Trophoblast cell (in vitro differentiated cells and primary cell): ENCODE measurements at regions not wholly inside any gene's neighbourhood (a gene's known extent, or its start where the extent isn't known, plus 50 kb on each side); places are given as distances from the start of the nearest gene placed in this dataset.

ENCODE experiments used
- DNase-seq, 2 donors: peaks; one replicate each; pipeline ENCODE4 v3.0.0-alpha.2; 2016
- H2AFZ ChIP-seq: 2 replicates; pipeline ENCODE4 v1.6.1; 2013; ENCODE audit warnings: low read length, moderate library complexity, mild to moderate bottlenecking; ENCODE audit not compliant: insufficient read depth, poor library complexity
- H2AK5ac ChIP-seq: 2 replicates; pipeline ENCODE4 v1.6.1; 2013; ENCODE audit warnings: mild to moderate bottlenecking, low read length
- H2BK120ac ChIP-seq: 2 replicates; pipeline ENCODE4 v1.6.1; 2013; ENCODE audit warnings: low read length, mild to moderate bottlenecking, moderate library complexity; ENCODE audit not compliant: insufficient read depth, poor library complexity
- H2BK12ac ChIP-seq: 2 replicates; pipeline ENCODE4 v1.6.1; 2013; ENCODE audit warnings: mild to moderate bottlenecking, low read length, moderate library complexity
- H2BK5ac ChIP-seq: 2 replicates; pipeline ENCODE4 v1.6.1; 2013; ENCODE audit warnings: low read length, low read depth, moderate library complexity, mild to moderate bottlenecking; ENCODE audit not compliant: poor library complexity
- H3K14ac ChIP-seq: 2 replicates; pipeline ENCODE4 v1.6.1; 2013; ENCODE audit warnings: mild to moderate bottlenecking, low read length
- H3K18ac ChIP-seq: 2 replicates; pipeline ENCODE4 v1.6.1; 2013; ENCODE audit warnings: mild to moderate bottlenecking, low read length
- H3K23ac ChIP-seq: 2 replicates; pipeline ENCODE4 v1.6.1; 2013; ENCODE audit warnings: low read length
- H3K27ac ChIP-seq: 2 replicates; pipeline ENCODE4 v1.5.1; 2013; ENCODE audit warnings: low read depth, mild to moderate bottlenecking, inconsistent platforms, low read length, moderate library complexity
- H3K27me3 ChIP-seq: 2 replicates; pipeline ENCODE4 v1.6.1; 2013; ENCODE audit warnings: inconsistent platforms, mild to moderate bottlenecking, low read length, moderate library complexity; ENCODE audit not compliant: insufficient read depth
- H3K36me3 ChIP-seq, 2 experiments: 1 replicate in 1 of 2; 2 replicates in 1 of 2; pipeline ENCODE4 v1.6.1; 2013; ENCODE audit warnings: low read length in 2 of 2, mild to moderate bottlenecking in 2 of 2, moderate library complexity in 1 of 2; ENCODE audit not compliant: insufficient read depth in 2 of 2, control insufficient read depth in 1 of 2
- H3K4ac ChIP-seq: 2 replicates; pipeline ENCODE4 v1.6.1; 2013; ENCODE audit warnings: low read depth, mild to moderate bottlenecking, low read length, moderate library complexity
- H3K4me1 ChIP-seq, 2 experiments: 1 replicate in 1 of 2; 2 replicates in 1 of 2; pipeline ENCODE4 v1.6.1; 2013; ENCODE audit warnings: low read length in 2 of 2, mild to moderate bottlenecking in 2 of 2, moderate library complexity in 1 of 2; ENCODE audit not compliant: insufficient read depth in 2 of 2, control insufficient read depth in 1 of 2
- H3K4me2 ChIP-seq: 2 replicates; pipeline ENCODE4 v1.6.1; 2013; ENCODE audit warnings: inconsistent platforms, mild to moderate bottlenecking, low read length, moderate library complexity
- H3K4me3 ChIP-seq: 2 replicates; pipeline ENCODE4 v1.5.1; 2013; ENCODE audit warnings: mild to moderate bottlenecking, low read depth, low read length, inconsistent platforms
- H3K79me1 ChIP-seq: one replicate; pipeline ENCODE4 v1.6.1; 2013; ENCODE audit warnings: low read length
- H3K79me2 ChIP-seq: 2 replicates; pipeline ENCODE4 v1.6.1; 2013; ENCODE audit warnings: low read length, mild to moderate bottlenecking; ENCODE audit not compliant: control insufficient read depth, insufficient read depth, poor library complexity
- H3K9ac ChIP-seq: 2 replicates; pipeline ENCODE4 v1.6.1; 2013; ENCODE audit warnings: mild to moderate bottlenecking, low read length
- H3K9me3 ChIP-seq: 2 replicates; pipeline ENCODE4 v1.6.1; 2013; ENCODE audit warnings: low read depth, mild to moderate bottlenecking, control low read depth, inconsistent platforms, low read length; ENCODE audit not compliant: insufficient read depth
- H4K12ac ChIP-seq: 2 replicates; pipeline ENCODE4 v1.6.1; 2013; ENCODE audit warnings: low read depth, mild to moderate bottlenecking, low read length, moderate library complexity
- H4K8ac ChIP-seq: 2 replicates; pipeline ENCODE4 v1.6.1; 2013; ENCODE audit warnings: low read depth, mild to moderate bottlenecking, low read length, moderate library complexity
- H4K91ac ChIP-seq: one replicate; pipeline ENCODE4 v1.6.1; 2013; ENCODE audit warnings: low read depth, mild to moderate bottlenecking, low read length, moderate library complexity
- WGBS: extraction: QIAGEN DNeasy Blood & Tissue Kit; methylation state at CpG from one replicate; pipeline ENCODE4 v1.1.7; 2013; ENCODE audit warnings: missing lambda C conversion rate; ENCODE audit not compliant: insufficient read length, insufficient coverage; ENCODE audit errors: extremely low coverage; 5-methylcytosine and 5-hydroxymethylcytosine counted together

DNA sequence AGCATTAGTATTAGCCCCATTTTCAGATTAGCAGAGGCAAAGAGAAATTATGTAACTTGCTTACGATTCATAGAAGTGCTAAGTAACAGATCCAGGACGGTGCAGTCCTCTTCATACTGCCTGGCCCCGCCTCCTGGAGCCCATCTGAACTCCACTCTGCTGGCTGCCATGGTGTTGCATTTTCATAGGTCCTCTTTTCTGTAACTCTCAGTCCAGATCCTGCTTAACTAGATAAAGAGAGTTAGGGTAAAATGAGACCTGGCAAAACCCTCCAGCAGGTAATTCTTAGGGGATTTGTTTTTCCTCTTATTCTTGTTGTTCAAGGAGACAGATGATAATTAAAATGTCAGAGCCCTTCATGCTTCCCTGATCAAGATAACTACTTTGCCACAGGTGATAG, 135.1 kb upstream of the EFNA5 start:
- no peak overlapping the region for H3K23ac ChIP-seq
- H2BK5ac ChIP-seq = no peak overlapping the region
- no peak overlapping the region for H2AK5ac ChIP-seq
- no peak overlapping the region for H3K27ac ChIP-seq
- no peaks in the 10 kb centered on the region for H3K79me2 ChIP-seq
- H3K9me3 ChIP-seq = no peaks in the 10 kb centered on the region
- no peak for DNase-seq
- WGBS = no CpG with 5 or more reads among the region's 3 CpGs
- no peaks in the 10 kb centered on the region for H3K79me1 ChIP-seq
- no peak overlapping the region for H3K18ac ChIP-seq
- H3K9ac ChIP-seq = no peak overlapping the region
- no peak overlapping the region for H4K12ac ChIP-seq
- H3K4me1 ChIP-seq = peaks cover 7 to 10% of the 10 kb centered on the region in 2 experiments
- H2BK12ac ChIP-seq = no peak overlapping the region
- no peak overlapping the region for H3K4me3 ChIP-seq
- no peak overlapping the region for H3K4ac ChIP-seq
- no peaks in the 10 kb centered on the region for H3K36me3 ChIP-seq
- H2BK120ac ChIP-seq = no peak overlapping the region
- no peak overlapping the region for H3K4me2 ChIP-seq
- H4K8ac ChIP-seq = no peak overlapping the region
- H4K91ac ChIP-seq = no peak overlapping the region
- no peaks in the 10 kb centered on the region for H3K27me3 ChIP-seq
- no peak overlapping the region for H2AFZ ChIP-seq
- no peak overlapping the region for H3K14ac ChIP-seq

- Histone ChIP-seq H3K4me1 (peaks cover 7 to 10% of the 10 kb centered on the region in 2 experiments), H2AFZ (no peak overlapping the region), H2BK12ac (no peak overlapping the region), H3K14ac (no peak overlapping the region), H3K9me3 (no peaks in the 10 kb centered on the region), H3K4ac (no peak overlapping the region), H3K79me2 (no peaks in the 10 kb centered on the region), H3K27me3 (no peaks in the 10 kb centered on the region), H3K27ac (no peak overlapping the region), H3K4me3 (no peak overlapping the region), H3K79me1 (no peaks in the 10 kb centered on the region), H3K9ac (no peak overlapping the region), H2AK5ac (no peak overlapping the region), H4K8ac (no peak overlapping the region), H3K4me2 (no peak overlapping the region), H2BK5ac (no peak overlapping the region), H4K91ac (no peak overlapping the region), H3K18ac (no peak overlapping the region), H4K12ac (no peak overlapping the region), H3K36me3 (no peaks in the 10 kb centered on the region), H2BK120ac (no peak overlapping the region), H3K23ac (no peak overlapping the region)
- WGBS = no CpG with 5 or more reads among the region's 6 CpGs
- DNase-seq = peak in 1 of 2 donors; percentile 60
Observed at GRCh38 chr5:107805166-107805565, 134.4 kb upstream of the EFNA5 start.

GRCh38 chr5:107803728-107804127, 133.0 kb upstream of the EFNA5 start:
- H4K91ac ChIP-seq = no peak overlapping the region
- peaks cover 5 to 10% of the 10 kb centered on the region in 2 experiments for H3K4me1 ChIP-seq
- no peak overlapping the region for H2BK5ac ChIP-seq

DNA sequence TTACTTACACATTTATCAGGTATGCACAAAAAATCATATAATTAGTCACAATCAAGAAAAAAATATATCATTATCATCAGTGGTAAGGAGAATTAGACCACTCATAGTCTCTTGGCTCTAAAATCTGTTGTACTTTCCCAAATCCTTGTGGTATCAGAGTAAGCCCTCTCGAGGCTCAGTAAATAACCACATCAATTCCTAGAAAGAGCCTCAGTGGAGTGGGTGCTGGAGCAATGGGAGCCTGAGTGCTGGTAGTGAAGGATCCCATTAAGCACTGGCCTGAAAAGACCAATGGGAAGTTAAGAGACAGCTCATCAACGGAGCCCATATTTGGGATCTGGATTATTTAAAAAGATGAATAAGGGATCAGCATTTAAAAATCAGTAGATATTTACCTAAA, 130.3 kb upstream of the EFNA5 start:
- Histone ChIP-seq H3K36me3 (no peaks in the 10 kb centered on the region), H3K4me1 (peaks cover 0 to under 1% of the 10 kb centered on the region in 2 experiments), H3K9me3 (no peaks in the 10 kb centered on the region), H2BK5ac (no peak overlapping the region), H2BK12ac (no peak overlapping the region), H4K91ac (no peak overlapping the region), H3K79me2 (no peaks in the 10 kb centered on the region), H3K14ac (no peak overlapping the region), H3K79me1 (no peaks in the 10 kb centered on the region), H2BK120ac (no peak overlapping the region), H2AFZ (no peak overlapping the region), H4K8ac (no peak overlapping the region), H2AK5ac (no peak overlapping the region), H4K12ac (no peak overlapping the region), H3K27ac (no peak overlapping the region), H3K4me2 (no peak overlapping the region), H3K23ac (no peak overlapping the region), H3K4me3 (no peak overlapping the region), H3K27me3 (no peaks in the 10 kb centered on the region), H3K4ac (no peak overlapping the region), H3K9ac (no peak overlapping the region), H3K18ac (no peak overlapping the region)
- DNase-seq = no peak
- no CpG with 5 or more reads among the region's 2 CpGs for WGBS

More at GRCh38 chr5:107803728-107804127, 133.0 kb upstream of the EFNA5 start:
- no peaks in the 10 kb centered on the region for H3K36me3 ChIP-seq
- no peak overlapping the region for H2BK120ac ChIP-seq
- no peak overlapping the region for H2AK5ac ChIP-seq
- H3K18ac ChIP-seq = no peak overlapping the region
- H2BK12ac ChIP-seq = no peak overlapping the region
- no peaks in the 10 kb centered on the region for H3K27me3 ChIP-seq
- H3K9me3 ChIP-seq = no peaks in the 10 kb centered on the region
- no peak overlapping the region for H3K4me2 ChIP-seq
- H2AFZ ChIP-seq = no peak overlapping the region
- no peaks in the 10 kb centered on the region for H3K79me1 ChIP-seq
- H3K9ac ChIP-seq = no peak overlapping the region
- H4K8ac ChIP-seq = no peak overlapping the region
- no peaks in the 10 kb centered on the region for H3K79me2 ChIP-seq
- no peak for DNase-seq
- no peak overlapping the region for H3K14ac ChIP-seq
- no peak overlapping the region for H3K23ac ChIP-seq
- H3K4ac ChIP-seq = no peak overlapping the region
- H3K27ac ChIP-seq = no peak overlapping the region
- H3K4me3 ChIP-seq = no peak overlapping the region
- no peak overlapping the region for H4K12ac ChIP-seq
